A549 (cell line): ENCODE measurements at regions not wholly inside any gene's neighbourhood (a gene's known extent, or its start where the extent isn't known, plus 50 kb on each side); places are given as distances from the start of the nearest gene placed in this dataset.

Source experiments
- ATAC-seq, 2 experiments: fragments of 200-7000 bp in 1 of 2; fragments of >200 bp in 1 of 2; cut with Nextera tagmentation in 1 of 2; cut with Tn5 transposase in 1 of 2; 3 replicates each; pipeline versions ENCODE4 v1.8.0 to v1.9.1; 2018 to 2020; ENCODE audit warnings: mild to moderate bottlenecking in 1 of 2, moderate library complexity in 1 of 2
- CTCF ChIA-PET: fragments of 300-600 bp; sonication (Branson Sonifier 250); formaldehyde crosslinking; extraction: SDS; loops from one replicate; lab custom pipeline; 2021; ENCODE audit warnings: antibody characterized with exemption, inconsistent platforms; lab: Yijun Ruan, JAX
- POLR2A ChIA-PET: fragments of 350-600 bp; formaldehyde crosslinking; extraction: SDS; loops from one replicate; lab custom pipeline; 2021; ENCODE audit warnings: antibody characterized with exemption, inconsistent platforms; lab: Yijun Ruan, JAX
- DNase-seq, 2 experiments: peaks; one replicate each; pipeline versions ENCODE4 v3.0.0 to v3.0.0-alpha.2; 2011 to 2016; ENCODE audit warnings: low read depth in 1 of 2, low spot score in 1 of 2
- FAIRE-seq: peaks from 2 replicates; lab custom pipeline; 2011; peaks lifted over from hg19 to GRCh38; lab: Jason Lieb, UNC
- H3K27ac ChIP-seq, 2 experiments: fragments of >200 bp; sonication (Bioruptor Twin); formaldehyde crosslinking; 3 replicates each; pipeline ENCODE4 v1.5.1; 2016 to 2017
- H3K4me1 ChIP-seq: fragments of >200 bp; sonication (Bioruptor Twin); formaldehyde crosslinking; 3 replicates; pipeline ENCODE4 v1.6.1; 2016
- H3K4me2 ChIP-seq: fragments of >200 bp; sonication (Bioruptor Twin); formaldehyde crosslinking; 3 replicates; pipeline ENCODE4 v1.6.1; 2016
- H3K4me3 ChIP-seq: fragments of >200 bp; sonication (Bioruptor Twin); formaldehyde crosslinking; 3 replicates; pipeline ENCODE4 v1.5.1; 2016
- H3K9me3 ChIP-seq: fragments of >200 bp; sonication (Bioruptor Twin); formaldehyde crosslinking; 3 replicates; pipeline ENCODE4 v1.6.1; 2016
- CBX2 ChIP-seq: fragments of 200-600 bp; sonication (generic); IDR thresholded peaks from 2 replicates; pipeline ENCODE4 v1.6.1; 2016; ENCODE audit warnings: low read depth, mild to moderate bottlenecking, borderline replicate concordance
- EHF ChIP-seq: fragments of 250-450 bp; sonication (Bioruptor Pico); IDR thresholded peaks from 2 replicates; pipeline ENCODE4 v1.5.0; 2020; ENCODE audit warnings: mild to moderate bottlenecking
- EHMT2 ChIP-seq: fragments of 200-600 bp; sonication (generic); IDR thresholded peaks from 2 replicates; pipeline ENCODE4 v1.6.1; 2016; ENCODE audit warnings: antibody characterized with exemption, low read depth, mild to moderate bottlenecking, moderate library complexity
- EP300 ChIP-seq, 2 experiments: fragments of >200 bp; sonication (Bioruptor Twin); formaldehyde crosslinking; IDR thresholded peaks; 2 replicates in 1 of 2; 3 replicates in 1 of 2; pipeline ENCODE4 v1.6.1; 2016 to 2017
- ESRRA ChIP-seq: fragments of 150-350 bp; IDR thresholded peaks from 2 replicates; pipeline ENCODE4 v1.6.1; 2014; ENCODE audit warnings: mild to moderate bottlenecking, low read length, borderline replicate concordance
- HMGXB4 ChIP-seq: fragments of 250-450 bp; sonication (Bioruptor Pico); IDR thresholded peaks from 2 replicates; pipeline ENCODE4 v1.5.0; 2021; ENCODE audit warnings: mild to moderate bottlenecking, moderate library complexity, borderline replicate concordance
- MAZ ChIP-seq: fragments of 150-350 bp; IDR thresholded peaks from 2 replicates; pipeline ENCODE4 v1.6.1; 2014; ENCODE audit warnings: antibody characterized with exemption, low read depth, low read length, borderline replicate concordance
- MYC ChIP-seq: IDR thresholded peaks from 2 replicates; pipeline ENCODE4 v1.6.1; 2012; ENCODE audit warnings: mild to moderate bottlenecking, inconsistent platforms, low read length, improper control_type of control experiment, borderline replicate concordance
- NFE2L2 ChIP-seq: fragments of 150-350 bp; conservative IDR thresholded peaks from 2 replicates; pipeline ENCODE4 v1.6.1; 2014; ENCODE audit warnings: low read length
- NPAS2 ChIP-seq: fragments of 250-450 bp; sonication (Bioruptor Pico); IDR thresholded peaks from 2 replicates; pipeline ENCODE4 v1.8.0; 2022; ENCODE audit warnings: mild to moderate bottlenecking, moderate library complexity, borderline replicate concordance
- NR3C1 ChIP-seq: fragments of >200 bp; sonication (Bioruptor Twin); formaldehyde crosslinking; IDR thresholded peaks from 3 replicates; pipeline ENCODE4 v1.6.1; 2017
- POLR2AphosphoS2 ChIP-seq: conservative IDR thresholded peaks from 2 replicates; pipeline ENCODE4 v1.6.1; 2012; ENCODE audit warnings: low read length, improper control_type of control experiment, inconsistent platforms
- RAD21 ChIP-seq, 2 experiments: fragments of >200 bp in 1 of 2; sonication (Bioruptor Twin) in 1 of 2; formaldehyde crosslinking in 1 of 2; IDR thresholded peaks in 1 of 2; conservative IDR thresholded peaks in 1 of 2; 2 replicates in 1 of 2; 3 replicates in 1 of 2; pipeline ENCODE4 v1.6.1; 2012 to 2018; ENCODE audit warnings: inconsistent platforms in 1 of 2
- RCOR1 ChIP-seq: fragments of 150-350 bp; IDR thresholded peaks from 2 replicates; pipeline ENCODE4 v1.6.1; 2014; ENCODE audit warnings: antibody characterized with exemption, low read length, low read depth
- SREBF2 ChIP-seq: fragments of 450-650 bp; IDR thresholded peaks from 2 replicates; pipeline ENCODE4 v1.6.1; 2014; ENCODE audit warnings: mild to moderate bottlenecking, moderate library complexity
- TP53 ChIP-seq: fragments of 250-450 bp; sonication (Bioruptor Pico); IDR thresholded peaks from 2 replicates; pipeline ENCODE4 v1.5.0; 2021; ENCODE audit warnings: mild to moderate bottlenecking, moderate library complexity
- ZSCAN20 ChIP-seq: fragments of 250-450 bp; sonication (Bioruptor Pico); IDR thresholded peaks from 2 replicates; pipeline ENCODE4 v1.8.0; 2022; ENCODE audit warnings: mild to moderate bottlenecking, moderate library complexity
- WGBS: methylation state at CpG from one replicate; pipeline ENCODE4 v1.1.6; 2017; ENCODE audit errors: missing lambda C conversion rate; 5-methylcytosine and 5-hydroxymethylcytosine counted together
- TF ChIP-seq, protein P1 (sequence below): fragments of 250-450 bp; sonication (Bioruptor Pico); IDR thresholded peaks from 2 replicates; pipeline ENCODE4 v1.5.0; 2020; ENCODE audit warnings: low read depth, mild to moderate bottlenecking, moderate library complexity
- TF ChIP-seq, protein P2 (sequence below): fragments of >200 bp; sonication (Bioruptor Twin); formaldehyde crosslinking; IDR thresholded peaks from 3 replicates; pipeline ENCODE4 v1.6.1; 2016
- TF ChIP-seq, protein P3 (sequence below): IDR thresholded peaks from 2 replicates; pipeline ENCODE4 v1.6.1; 2012
- TF ChIP-seq, protein P4 (sequence below): fragments of >200 bp; sonication (Bioruptor Twin); formaldehyde crosslinking; IDR thresholded peaks from 3 replicates; pipeline ENCODE4 v1.5.1; 2016

DNA sequence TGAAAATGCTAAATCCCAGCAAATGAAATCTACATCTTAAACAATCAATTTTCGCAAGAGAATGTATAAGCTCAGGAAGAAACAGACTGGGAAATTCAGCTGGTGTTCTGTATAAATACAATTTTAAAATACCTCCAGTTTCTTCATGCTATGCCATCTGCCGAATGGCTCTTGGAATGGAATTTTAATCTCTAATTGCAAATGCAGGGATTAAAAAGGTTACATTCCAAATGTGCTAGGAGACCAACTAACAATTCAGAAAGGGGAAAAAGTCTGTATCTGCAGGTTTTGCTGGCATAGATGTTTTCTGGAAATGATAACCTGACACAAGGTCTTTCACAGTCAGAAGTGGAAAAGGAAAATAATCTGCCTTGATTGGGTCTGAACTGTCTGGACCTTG lies 379.7 kb downstream of the MAT2B start (continued):
- TF ChIP-seq NPAS2 (CRISPR knock-in tag) (no peak), NR3C1 (no peak)

- Histone ChIP-seq H3K4me3 (no peak overlapping the region), H3K4me1 (no peaks in the 10 kb centered on the region), H3K4me2 (no peak overlapping the region), H3K27ac (no peak overlapping the region), H3K9me3 (no peaks in the 10 kb centered on the region)
- no peak for FAIRE-seq
- CTCF ChIA-PET: no interaction called here
- TF ChIP-seq RCOR1 (no peak), ZSCAN20 (no peak), EP300 (IDR thresholded peaks at IDR 0.05) (no peak), EHF (CRISPR knock-in tag) (no peak), ESRRA (no peak), NPAS2 (CRISPR knock-in tag) (no peak), TP53 (CRISPR knock-in tag) (no peak), SREBF2 (no peak), EHMT2 (no peak), MAZ (no peak), NFE2L2 (no peak), CBX2 (no peak), RAD21 (conservative IDR thresholded peaks at IDR 0.05 in 1 of 2, IDR thresholded peaks at IDR 0.05 in 1 of 2) (no peak), POLR2AphosphoS2 (no peak), HMGXB4 (CRISPR knock-in tag) (no peak), MYC (no peak)
- TF ChIP-seq, protein P1, sequence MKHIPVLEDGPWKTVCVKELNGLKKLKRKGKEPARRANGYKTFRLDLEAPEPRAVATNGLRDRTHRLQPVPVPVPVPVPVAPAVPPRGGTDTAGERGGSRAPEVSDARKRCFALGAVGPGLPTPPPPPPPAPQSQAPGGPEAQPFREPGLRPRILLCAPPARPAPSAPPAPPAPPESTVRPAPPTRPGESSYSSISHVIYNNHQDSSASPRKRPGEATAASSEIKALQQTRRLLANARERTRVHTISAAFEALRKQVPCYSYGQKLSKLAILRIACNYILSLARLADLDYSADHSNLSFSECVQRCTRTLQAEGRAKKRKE: no peak
- TF ChIP-seq, protein P2, sequence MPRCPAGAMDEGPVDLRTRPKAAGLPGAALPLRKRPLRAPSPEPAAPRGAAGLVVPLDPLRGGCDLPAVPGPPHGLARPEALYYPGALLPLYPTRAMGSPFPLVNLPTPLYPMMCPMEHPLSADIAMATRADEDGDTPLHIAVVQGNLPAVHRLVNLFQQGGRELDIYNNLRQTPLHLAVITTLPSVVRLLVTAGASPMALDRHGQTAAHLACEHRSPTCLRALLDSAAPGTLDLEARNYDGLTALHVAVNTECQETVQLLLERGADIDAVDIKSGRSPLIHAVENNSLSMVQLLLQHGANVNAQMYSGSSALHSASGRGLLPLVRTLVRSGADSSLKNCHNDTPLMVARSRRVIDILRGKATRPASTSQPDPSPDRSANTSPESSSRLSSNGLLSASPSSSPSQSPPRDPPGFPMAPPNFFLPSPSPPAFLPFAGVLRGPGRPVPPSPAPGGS: no peak
- TF ChIP-seq, protein P3, sequence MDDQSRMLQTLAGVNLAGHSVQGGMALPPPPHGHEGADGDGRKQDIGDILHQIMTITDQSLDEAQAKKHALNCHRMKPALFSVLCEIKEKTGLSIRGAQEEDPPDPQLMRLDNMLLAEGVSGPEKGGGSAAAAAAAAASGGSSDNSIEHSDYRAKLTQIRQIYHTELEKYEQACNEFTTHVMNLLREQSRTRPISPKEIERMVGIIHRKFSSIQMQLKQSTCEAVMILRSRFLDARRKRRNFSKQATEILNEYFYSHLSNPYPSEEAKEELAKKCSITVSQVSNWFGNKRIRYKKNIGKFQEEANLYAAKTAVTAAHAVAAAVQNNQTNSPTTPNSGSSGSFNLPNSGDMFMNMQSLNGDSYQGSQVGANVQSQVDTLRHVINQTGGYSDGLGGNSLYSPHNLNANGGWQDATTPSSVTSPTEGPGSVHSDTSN: no peak
- TF ChIP-seq, protein P4, sequence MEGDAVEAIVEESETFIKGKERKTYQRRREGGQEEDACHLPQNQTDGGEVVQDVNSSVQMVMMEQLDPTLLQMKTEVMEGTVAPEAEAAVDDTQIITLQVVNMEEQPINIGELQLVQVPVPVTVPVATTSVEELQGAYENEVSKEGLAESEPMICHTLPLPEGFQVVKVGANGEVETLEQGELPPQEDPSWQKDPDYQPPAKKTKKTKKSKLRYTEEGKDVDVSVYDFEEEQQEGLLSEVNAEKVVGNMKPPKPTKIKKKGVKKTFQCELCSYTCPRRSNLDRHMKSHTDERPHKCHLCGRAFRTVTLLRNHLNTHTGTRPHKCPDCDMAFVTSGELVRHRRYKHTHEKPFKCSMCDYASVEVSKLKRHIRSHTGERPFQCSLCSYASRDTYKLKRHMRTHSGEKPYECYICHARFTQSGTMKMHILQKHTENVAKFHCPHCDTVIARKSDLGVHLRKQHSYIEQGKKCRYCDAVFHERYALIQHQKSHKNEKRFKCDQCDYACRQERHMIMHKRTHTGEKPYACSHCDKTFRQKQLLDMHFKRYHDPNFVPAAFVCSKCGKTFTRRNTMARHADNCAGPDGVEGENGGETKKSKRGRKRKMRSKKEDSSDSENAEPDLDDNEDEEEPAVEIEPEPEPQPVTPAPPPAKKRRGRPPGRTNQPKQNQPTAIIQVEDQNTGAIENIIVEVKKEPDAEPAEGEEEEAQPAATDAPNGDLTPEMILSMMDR: no peak
- no peak for ATAC-seq
- POLR2A ChIA-PET: no interaction called here
- 3% methylated on average over 2 of the region's 2 CpGs for WGBS
- no peak for DNase-seq
Measured at GRCh38 chr5:163887854-163888253, 382.4 kb downstream of the MAT2B start.
